IMR-90 (cell line): ENCODE measurements at regions not wholly inside any gene's neighbourhood (a gene's known extent, or its start where the extent isn't known, plus 50 kb on each side); places are given as distances from the start of the nearest gene placed in this dataset.

Experiments used
- ATAC-seq: fragments of 200-7000 bp; cut with Tn5 transposase; 2 replicates; pipeline ENCODE4 v1.9.1; 2020; ENCODE audit warnings: low read depth, mild to moderate bottlenecking, moderate library complexity
- BruUV-seq: library from RNA; stranded (reverse); fragments of 400-500 nt; replicated peaks from 2 replicates; lab custom pipeline; 2021; lab: Mats Ljungman, UMichigan
- CTCF ChIA-PET: fragments of 300-600 bp; formaldehyde crosslinking; extraction: SDS; loops from one replicate; lab custom pipeline; 2021; ENCODE audit warnings: antibody characterized with exemption; lab: Yijun Ruan, JAX
- POLR2A ChIA-PET: fragments of 300-600 bp; sonication (Branson Sonifier 250); formaldehyde crosslinking; loops from one replicate; lab custom pipeline; 2022; ENCODE audit warnings: antibody characterized with exemption; ENCODE audit not compliant: unreplicated experiment; lab: Charles Lee
- DNase-seq: peaks from one replicate; pipeline ENCODE4 v3.0.0; 2013
- H2AFZ ChIP-seq: replicated peaks from 2 replicates; pipeline ENCODE3; 2013; ENCODE audit warnings: low read length, mild to moderate bottlenecking; ENCODE audit not compliant: poor library complexity
- H2AK5ac ChIP-seq: 2 replicates; pipeline ENCODE4 v1.6.1; 2013; ENCODE audit warnings: low read depth, low read length, inconsistent platforms
- H2AK9ac ChIP-seq: replicated peaks from 2 replicates; pipeline ENCODE3; 2013; ENCODE audit warnings: mild to moderate bottlenecking, low read depth, low read length, moderate library complexity; ENCODE audit not compliant: poor library complexity
- H2BK120ac ChIP-seq: 2 replicates; pipeline ENCODE4 v1.6.1; 2013; ENCODE audit warnings: low read depth, low read length, inconsistent platforms
- H2BK15ac ChIP-seq: 3 replicates; pipeline ENCODE4 v1.6.1; 2013; ENCODE audit warnings: low read depth, low read length, inconsistent platforms
- H2BK20ac ChIP-seq: 2 replicates; pipeline ENCODE4 v1.6.1; 2013; ENCODE audit warnings: low read depth, mild to moderate bottlenecking, inconsistent platforms, low read length, moderate library complexity
- H2BK5ac ChIP-seq: 2 replicates; pipeline ENCODE4 v1.6.1; 2013; ENCODE audit warnings: mild to moderate bottlenecking, low read depth, low read length, inconsistent platforms; ENCODE audit not compliant: poor library complexity, severe bottlenecking
- H3K14ac ChIP-seq: replicated peaks from 2 replicates; pipeline ENCODE4 v1.6.1; 2013; ENCODE audit warnings: low read depth, low read length, inconsistent platforms
- H3K18ac ChIP-seq: 2 replicates; pipeline ENCODE4 v1.6.1; 2013; ENCODE audit warnings: low read depth, low read length, control low read depth
- H3K23ac ChIP-seq: 2 replicates; pipeline ENCODE4 v1.6.1; 2013; ENCODE audit warnings: low read depth, low read length, inconsistent platforms
- H3K27ac ChIP-seq: 2 replicates; pipeline ENCODE4 v1.5.1; 2013; ENCODE audit warnings: mild to moderate bottlenecking, control low read depth, low read length; ENCODE audit not compliant: insufficient read depth
- H3K27me3 ChIP-seq: 2 replicates; pipeline ENCODE4 v1.6.1; 2013; ENCODE audit warnings: low read length; ENCODE audit not compliant: control insufficient read depth, insufficient read depth
- H3K36me3 ChIP-seq: 2 replicates; pipeline ENCODE4 v1.6.1; 2013; ENCODE audit warnings: low read length, mixed read lengths; ENCODE audit not compliant: control insufficient read depth, insufficient read depth
- H3K4ac ChIP-seq: 2 replicates; pipeline ENCODE4 v1.6.1; 2013; ENCODE audit warnings: low read depth, low read length, inconsistent platforms
- H3K4me1 ChIP-seq: 2 replicates; pipeline ENCODE4 v1.6.1; 2013; ENCODE audit warnings: low read length, mixed read lengths; ENCODE audit not compliant: control insufficient read depth, insufficient read depth
- H3K4me2 ChIP-seq: 2 replicates; pipeline ENCODE4 v1.6.1; 2013; ENCODE audit warnings: low read depth, mild to moderate bottlenecking, control low read depth, low read length, moderate library complexity
- H3K4me3 ChIP-seq: 2 replicates; pipeline ENCODE4 v1.5.1; 2013; ENCODE audit warnings: low read depth, mild to moderate bottlenecking, control low read depth, low read length, moderate library complexity; ENCODE audit not compliant: insufficient read depth
- H3K56ac ChIP-seq: 2 replicates; pipeline ENCODE4 v1.6.1; 2013; ENCODE audit warnings: low read length, inconsistent platforms; ENCODE audit not compliant: insufficient read depth; ENCODE audit errors: extremely low read depth
- H3K79me1 ChIP-seq, 2 experiments: 2 replicates each; pipeline ENCODE4 v1.6.1; 2013; ENCODE audit warnings: low read length in 2 of 2, inconsistent platforms in 1 of 2, low read depth in 1 of 2
- H3K9ac ChIP-seq: 2 replicates; pipeline ENCODE4 v1.6.1; 2013; ENCODE audit warnings: low read depth, low read length, control low read depth
- H3K9me1 ChIP-seq: 2 replicates; pipeline ENCODE4 v1.6.1; 2013; ENCODE audit warnings: low read length, inconsistent platforms; ENCODE audit not compliant: insufficient read depth
- H3K9me3 ChIP-seq: 2 replicates; pipeline ENCODE4 v1.6.1; 2013; ENCODE audit warnings: low read length; ENCODE audit not compliant: control insufficient read depth, insufficient read depth
- H4K20me1 ChIP-seq: 2 replicates; pipeline ENCODE4 v1.6.1; 2013; ENCODE audit warnings: low read length, inconsistent platforms; ENCODE audit not compliant: insufficient read depth
- H4K5ac ChIP-seq: 2 replicates; pipeline ENCODE4 v1.6.1; 2013; ENCODE audit warnings: mild to moderate bottlenecking, low read depth, low read length, control low read depth
- H4K8ac ChIP-seq, 2 experiments: 2 replicates each; pipeline ENCODE4 v1.6.1; 2013; ENCODE audit warnings: low read depth in 2 of 2, low read length in 2 of 2, control low read depth in 1 of 2, inconsistent platforms in 1 of 2
- H4K91ac ChIP-seq: 2 replicates; pipeline ENCODE4 v1.6.1; 2013; ENCODE audit warnings: low read depth, low read length, inconsistent platforms; ENCODE audit not compliant: insufficient read depth
- BHLHE40 ChIP-seq: fragments of 150-350 bp; IDR thresholded peaks from 2 replicates; pipeline ENCODE4 v1.6.1; 2016; ENCODE audit warnings: mild to moderate bottlenecking, low read depth, low read length
- CEBPB ChIP-seq: IDR thresholded peaks from 2 replicates; pipeline ENCODE4 v1.6.1; 2012; ENCODE audit warnings: low read depth, low read length, improper control_type of control experiment
- CHD1 ChIP-seq: IDR thresholded peaks from 2 replicates; pipeline ENCODE4 v1.6.1; 2012; ENCODE audit warnings: low read depth, low read length, improper control_type of control experiment
- FOS ChIP-seq: fragments of 150-350 bp; IDR thresholded peaks from 2 replicates; pipeline ENCODE4 v1.6.1; 2016; ENCODE audit warnings: low read depth, low read length
- MAFK ChIP-seq: IDR thresholded peaks from 2 replicates; pipeline ENCODE4 v1.6.1; 2012; ENCODE audit warnings: low read depth, low read length, improper control_type of control experiment
- MAZ ChIP-seq: IDR thresholded peaks from 2 replicates; pipeline ENCODE4 v1.6.1; 2012; ENCODE audit warnings: low read depth, mild to moderate bottlenecking, low read length, improper control_type of control experiment, moderate library complexity, borderline replicate concordance
- MXI1 ChIP-seq: IDR thresholded peaks from 2 replicates; pipeline ENCODE4 v1.6.1; 2012; ENCODE audit warnings: low read depth, mild to moderate bottlenecking, low read length, moderate library complexity, borderline replicate concordance
- POLR2A ChIP-seq: IDR thresholded peaks from 2 replicates; pipeline ENCODE4 v1.6.1; 2012; ENCODE audit warnings: mild to moderate bottlenecking, low read depth, low read length
- RAD21 ChIP-seq: IDR thresholded peaks from 2 replicates; pipeline ENCODE4 v1.6.1; 2012; ENCODE audit warnings: low read length, improper control_type of control experiment
- RCOR1 ChIP-seq: IDR thresholded peaks from 2 replicates; pipeline ENCODE4 v1.6.1; 2012; ENCODE audit warnings: mild to moderate bottlenecking, low read length, improper control_type of control experiment; ENCODE audit not compliant: insufficient replicate concordance
- RFX5 ChIP-seq: IDR thresholded peaks from 2 replicates; pipeline ENCODE4 v1.8.0; 2012; ENCODE audit warnings: low read depth, mild to moderate bottlenecking, low read length, moderate library complexity
- SMC3 ChIP-seq: fragments of 150-350 bp; IDR thresholded peaks from 2 replicates; pipeline ENCODE4 v1.6.1; 2016; ENCODE audit warnings: low read depth, mild to moderate bottlenecking, antibody characterized with exemption, low read length, moderate library complexity
- USF2 ChIP-seq: fragments of 150-350 bp; IDR thresholded peaks from 2 replicates; pipeline ENCODE4 v1.6.1; 2017; ENCODE audit warnings: mild to moderate bottlenecking, antibody characterized with exemption, low read length, low read depth
- WGBS, 2 experiments: methylation state at CpG; one replicate each; pipeline versions ENCODE4 v1.1.5 to v1.1.7; 2013; ENCODE audit warnings: missing lambda C conversion rate in 2 of 2; ENCODE audit not compliant: insufficient read length in 1 of 2; ENCODE audit errors: extremely low coverage in 2 of 2; 5-methylcytosine and 5-hydroxymethylcytosine counted together
- dilution Hi-C: fragments of 300-500 bp; cut with HindIII; formaldehyde crosslinking; loops from one replicate; pipeline ENCODE4 v1.14.3; 2018; ENCODE audit warnings: low sequenced_read_pairs; ENCODE audit not compliant: unreplicated experiment
- in situ Hi-C: fragments of 300-500 bp; cut with MboI; formaldehyde crosslinking; loops from 3 replicates; pipeline ENCODE4 v1.14.3; 2019; ENCODE audit warnings: low sequenced_read_pairs, inconsistent platforms, mixed read lengths
- intact Hi-C: fragments of 100-400 bp; cut with micrococcal nuclease; formaldehyde crosslinking; loops from 2 replicates; pipeline ENCODE4 v1.10.0; 2022
- TF ChIP-seq, protein P1 (sequence below): conservative IDR thresholded peaks from 2 replicates; pipeline ENCODE4 v1.5.1; 2012; ENCODE audit warnings: mild to moderate bottlenecking, low read depth, low read length, improper control_type of control experiment
- TF ChIP-seq, protein P2 (sequence below): fragments of 150-350 bp; IDR thresholded peaks from 2 replicates; pipeline ENCODE4 v1.6.1; 2016; ENCODE audit warnings: low read depth, mild to moderate bottlenecking, low read length, moderate library complexity, borderline replicate concordance

DNA sequence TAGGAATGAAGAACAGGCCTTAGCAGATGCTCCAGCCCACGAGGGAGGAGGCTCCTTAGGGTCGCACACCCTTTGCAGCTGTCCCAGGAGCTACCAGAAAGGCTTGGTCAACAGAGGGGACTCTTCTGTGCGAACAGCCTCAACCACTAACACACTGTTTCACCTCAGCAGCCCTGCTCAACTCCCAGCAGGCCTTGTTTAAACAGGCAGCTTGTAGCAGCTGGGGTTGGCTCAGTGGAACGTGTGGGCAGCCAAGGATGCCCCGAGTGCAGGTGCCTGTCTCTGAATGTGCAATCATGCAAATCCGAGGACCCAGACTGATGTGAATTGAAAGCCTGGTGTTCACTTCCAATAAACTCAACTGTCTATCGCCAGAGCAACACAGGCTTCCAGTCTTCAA lies 88.7 kb upstream of the CXCR4 start:
- H2AK9ac ChIP-seq, result no peak overlapping the region
- dilution Hi-C loops, result no loop called here
- 52% methylated on average over 2 of the region's 7 CpGs; no CpG with 5 or more reads in 1 of the 2 experiments for WGBS, 2 experiments
- TF ChIP-seq CEBPB, result no peak
- TF ChIP-seq USF2, result no peak
- TF ChIP-seq RFX5, result no peak
- no peak for TF ChIP-seq MAFK
- TF ChIP-seq SMC3, result no peak
- TF ChIP-seq MXI1, result no peak
- TF ChIP-seq RAD21, result no peak
- no peak for TF ChIP-seq BHLHE40
- TF ChIP-seq CHD1, result no peak
- TF ChIP-seq FOS, result no peak
- no peak for TF ChIP-seq POLR2A
- TF ChIP-seq, protein P1, sequence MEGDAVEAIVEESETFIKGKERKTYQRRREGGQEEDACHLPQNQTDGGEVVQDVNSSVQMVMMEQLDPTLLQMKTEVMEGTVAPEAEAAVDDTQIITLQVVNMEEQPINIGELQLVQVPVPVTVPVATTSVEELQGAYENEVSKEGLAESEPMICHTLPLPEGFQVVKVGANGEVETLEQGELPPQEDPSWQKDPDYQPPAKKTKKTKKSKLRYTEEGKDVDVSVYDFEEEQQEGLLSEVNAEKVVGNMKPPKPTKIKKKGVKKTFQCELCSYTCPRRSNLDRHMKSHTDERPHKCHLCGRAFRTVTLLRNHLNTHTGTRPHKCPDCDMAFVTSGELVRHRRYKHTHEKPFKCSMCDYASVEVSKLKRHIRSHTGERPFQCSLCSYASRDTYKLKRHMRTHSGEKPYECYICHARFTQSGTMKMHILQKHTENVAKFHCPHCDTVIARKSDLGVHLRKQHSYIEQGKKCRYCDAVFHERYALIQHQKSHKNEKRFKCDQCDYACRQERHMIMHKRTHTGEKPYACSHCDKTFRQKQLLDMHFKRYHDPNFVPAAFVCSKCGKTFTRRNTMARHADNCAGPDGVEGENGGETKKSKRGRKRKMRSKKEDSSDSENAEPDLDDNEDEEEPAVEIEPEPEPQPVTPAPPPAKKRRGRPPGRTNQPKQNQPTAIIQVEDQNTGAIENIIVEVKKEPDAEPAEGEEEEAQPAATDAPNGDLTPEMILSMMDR, result no peak
- TF ChIP-seq, protein P2, sequence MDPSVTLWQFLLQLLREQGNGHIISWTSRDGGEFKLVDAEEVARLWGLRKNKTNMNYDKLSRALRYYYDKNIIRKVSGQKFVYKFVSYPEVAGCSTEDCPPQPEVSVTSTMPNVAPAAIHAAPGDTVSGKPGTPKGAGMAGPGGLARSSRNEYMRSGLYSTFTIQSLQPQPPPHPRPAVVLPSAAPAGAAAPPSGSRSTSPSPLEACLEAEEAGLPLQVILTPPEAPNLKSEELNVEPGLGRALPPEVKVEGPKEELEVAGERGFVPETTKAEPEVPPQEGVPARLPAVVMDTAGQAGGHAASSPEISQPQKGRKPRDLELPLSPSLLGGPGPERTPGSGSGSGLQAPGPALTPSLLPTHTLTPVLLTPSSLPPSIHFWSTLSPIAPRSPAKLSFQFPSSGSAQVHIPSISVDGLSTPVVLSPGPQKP, result no peak
- no peak for TF ChIP-seq RCOR1
- no peak for TF ChIP-seq MAZ
- DNase-seq, result no peak
- H3K14ac ChIP-seq, result no peak overlapping the region
- no peaks in the 10 kb centered on the region for H3K9me3 ChIP-seq
- no peak overlapping the region for H2AK5ac ChIP-seq
- H4K8ac ChIP-seq, result no peak overlapping the region
- H2BK20ac ChIP-seq, result no peak overlapping the region
- no peak overlapping the region for H2BK5ac ChIP-seq
- H3K4ac ChIP-seq, result no peak overlapping the region
- H3K23ac ChIP-seq, result no peak overlapping the region
- no peaks in the 10 kb centered on the region for H4K20me1 ChIP-seq
- H3K4me1 ChIP-seq, result no peaks in the 10 kb centered on the region
- intact Hi-C loops, result no loop called here
- ChIA-PET POLR2A (no interaction called here), CTCF (no interaction called here)
- no TSS peak for BruUV-seq
- ATAC-seq, result no peak
- no peak overlapping the region for H2BK120ac ChIP-seq
- H3K4me2 ChIP-seq, result no peak overlapping the region
- no peak overlapping the region for H2BK15ac ChIP-seq
- H4K91ac ChIP-seq, result no peak overlapping the region
- no peak overlapping the region for H3K18ac ChIP-seq
- H3K79me1 ChIP-seq, result no peaks in the 10 kb centered on the region
- H4K5ac ChIP-seq, result no peak overlapping the region
- no peaks in the 10 kb centered on the region for H3K27me3 ChIP-seq
- no peak overlapping the region for H3K56ac ChIP-seq
- H2AFZ ChIP-seq, result no peak overlapping the region
- no peak overlapping the region for H3K4me3 ChIP-seq
- no peak overlapping the region for H3K27ac ChIP-seq
- no peaks in the 10 kb centered on the region for H3K36me3 ChIP-seq
- H3K9me1 ChIP-seq, result no peaks in the 10 kb centered on the region
- in situ Hi-C loops, result no loop called here
- no peak overlapping the region for H3K9ac ChIP-seq
